ENCODE measurements at regions not wholly inside any gene's neighbourhood (a gene's known extent, or its start where the extent isn't known, plus 50 kb on each side); places are given as distances from the start of the nearest gene placed in this dataset.

DNA sequence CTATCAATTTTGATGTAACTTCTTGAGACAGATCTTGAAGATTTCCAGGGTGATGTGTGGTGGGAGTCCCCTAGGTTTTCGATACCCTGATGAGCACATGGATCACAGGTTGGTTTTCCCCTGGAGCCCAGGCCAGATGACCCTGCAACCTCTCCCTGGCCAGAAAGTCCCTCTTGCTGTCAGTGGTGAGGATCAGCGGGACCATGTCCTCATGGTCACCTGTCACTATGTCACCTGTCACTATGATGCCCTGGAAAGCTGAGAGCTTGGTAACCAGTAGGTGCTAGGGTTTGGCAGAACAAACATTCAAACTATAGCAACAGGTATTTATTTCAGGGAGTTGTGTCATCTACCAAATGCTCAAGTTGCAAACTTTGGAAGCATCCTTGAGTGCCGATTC lies 197.9 kb downstream of the ARHGAP12 start:
- Histone ChIP-seq H3K27ac (replicated peaks in 1 of 4) (no peak overlapping the region), H3K4me1 (no peaks in the 10 kb centered on the region), H3K9me3 (no peaks in the 10 kb centered on the region), H3K27me3 (no peaks in the 10 kb centered on the region), H3K36me3 (no peaks in the 10 kb centered on the region), H3K4me3 (no peak overlapping the region)
- DNase-seq (ENCODE audit: extremely low spot score): no peak
- intact Hi-C loops (cut with DNase I): no loop called here
- WGBS: 85% methylated on average over 3 of the region's 3 CpGs
- TF ChIP-seq POLR2A (IDR thresholded peaks at IDR 0.05; ENCODE audit: low read depth) (no peak), EP300 (IDR thresholded peaks at IDR 0.05) (no peak), POLR2AphosphoS5 (IDR thresholded peaks at IDR 0.05) (no peak)
- TF ChIP-seq, protein P1, sequence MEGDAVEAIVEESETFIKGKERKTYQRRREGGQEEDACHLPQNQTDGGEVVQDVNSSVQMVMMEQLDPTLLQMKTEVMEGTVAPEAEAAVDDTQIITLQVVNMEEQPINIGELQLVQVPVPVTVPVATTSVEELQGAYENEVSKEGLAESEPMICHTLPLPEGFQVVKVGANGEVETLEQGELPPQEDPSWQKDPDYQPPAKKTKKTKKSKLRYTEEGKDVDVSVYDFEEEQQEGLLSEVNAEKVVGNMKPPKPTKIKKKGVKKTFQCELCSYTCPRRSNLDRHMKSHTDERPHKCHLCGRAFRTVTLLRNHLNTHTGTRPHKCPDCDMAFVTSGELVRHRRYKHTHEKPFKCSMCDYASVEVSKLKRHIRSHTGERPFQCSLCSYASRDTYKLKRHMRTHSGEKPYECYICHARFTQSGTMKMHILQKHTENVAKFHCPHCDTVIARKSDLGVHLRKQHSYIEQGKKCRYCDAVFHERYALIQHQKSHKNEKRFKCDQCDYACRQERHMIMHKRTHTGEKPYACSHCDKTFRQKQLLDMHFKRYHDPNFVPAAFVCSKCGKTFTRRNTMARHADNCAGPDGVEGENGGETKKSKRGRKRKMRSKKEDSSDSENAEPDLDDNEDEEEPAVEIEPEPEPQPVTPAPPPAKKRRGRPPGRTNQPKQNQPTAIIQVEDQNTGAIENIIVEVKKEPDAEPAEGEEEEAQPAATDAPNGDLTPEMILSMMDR (IDR thresholded peaks at IDR 0.05): no peak

DNA sequence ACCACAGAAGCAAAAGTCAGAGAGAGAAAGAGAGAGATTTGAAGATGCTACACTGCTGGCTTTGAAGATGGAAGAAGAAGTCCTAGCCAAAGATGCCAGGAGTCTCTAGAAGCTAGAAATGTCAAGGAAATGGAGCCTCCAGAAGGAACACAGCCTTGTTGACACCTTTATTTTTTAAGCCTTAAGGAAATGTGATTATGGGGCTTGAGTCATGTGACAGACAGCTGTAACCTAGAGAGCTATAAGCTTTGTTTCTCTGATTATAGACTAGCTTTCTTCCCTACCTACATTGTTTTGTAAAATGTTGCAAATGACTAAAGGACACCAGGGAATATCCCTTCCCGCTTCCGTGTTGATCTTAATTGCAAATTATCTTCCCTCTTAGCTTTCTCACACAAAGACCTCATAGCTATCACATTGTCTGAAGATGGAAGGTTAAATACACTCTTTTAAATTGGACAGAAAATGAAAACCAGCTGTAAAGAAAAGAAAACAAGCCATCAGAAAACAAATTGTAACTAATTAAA lies 199.9 kb downstream of the ARHGAP12 start:
- Histone ChIP-seq H3K9me3 (no peaks in the 10 kb centered on the region), H3K4me3 (no peak overlapping the region), H3K27ac (replicated peaks in 1 of 4) (no peak overlapping the region), H3K4me1 (no peaks in the 10 kb centered on the region), H3K36me3 (no peaks in the 10 kb centered on the region), H3K27me3 (no peaks in the 10 kb centered on the region)
- TF ChIP-seq POLR2AphosphoS5 (IDR thresholded peaks at IDR 0.05) (no peak), POLR2A (IDR thresholded peaks at IDR 0.05; ENCODE audit: low read depth) (no peak), EP300 (IDR thresholded peaks at IDR 0.05) (no peak)
- TF ChIP-seq, protein P1 (IDR thresholded peaks at IDR 0.05): no peak
- DNase-seq (ENCODE audit: extremely low spot score): no peak
- 82% methylated on average over 2 of the region's 2 CpGs for WGBS
- intact Hi-C loops (cut with DNase I): no loop called here

DNA sequence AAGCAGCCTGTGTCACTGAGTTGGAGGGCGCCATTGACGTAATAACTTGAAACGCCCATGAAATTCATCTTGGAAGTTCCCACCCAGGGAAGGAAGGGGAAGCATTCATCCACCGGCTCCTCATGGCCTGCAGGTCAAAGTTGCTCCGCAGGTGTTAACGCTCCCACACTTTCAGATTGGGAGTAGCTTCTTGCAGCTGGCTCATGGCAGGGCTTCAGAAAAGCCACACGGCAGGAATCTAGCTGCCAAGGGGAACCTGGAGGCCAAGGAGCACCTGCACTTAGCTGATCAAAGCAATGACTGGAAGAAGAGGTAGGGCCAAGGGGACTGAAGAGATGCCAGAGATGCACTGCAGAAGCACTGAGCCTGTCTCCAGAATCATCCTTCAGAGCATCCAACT lies 203.2 kb downstream of the ARHGAP12 start:
- 92% methylated on average over 7 of the region's 7 CpGs for WGBS
- Histone ChIP-seq H3K36me3 (no peaks in the 10 kb centered on the region), H3K27ac (replicated peaks in 1 of 4) (no peak overlapping the region), H3K4me1 (no peaks in the 10 kb centered on the region), H3K9me3 (no peaks in the 10 kb centered on the region), H3K27me3 (no peaks in the 10 kb centered on the region), H3K4me3 (no peak overlapping the region)
- DNase-seq (ENCODE audit: extremely low spot score): no peak
- TF ChIP-seq EP300 (IDR thresholded peaks at IDR 0.05) (no peak), POLR2A (IDR thresholded peaks at IDR 0.05; ENCODE audit: low read depth) (no peak), POLR2AphosphoS5 (IDR thresholded peaks at IDR 0.05) (no peak)
- TF ChIP-seq, protein P1 (IDR thresholded peaks at IDR 0.05): no peak
- intact Hi-C loops (cut with DNase I): no loop called here

DNA sequence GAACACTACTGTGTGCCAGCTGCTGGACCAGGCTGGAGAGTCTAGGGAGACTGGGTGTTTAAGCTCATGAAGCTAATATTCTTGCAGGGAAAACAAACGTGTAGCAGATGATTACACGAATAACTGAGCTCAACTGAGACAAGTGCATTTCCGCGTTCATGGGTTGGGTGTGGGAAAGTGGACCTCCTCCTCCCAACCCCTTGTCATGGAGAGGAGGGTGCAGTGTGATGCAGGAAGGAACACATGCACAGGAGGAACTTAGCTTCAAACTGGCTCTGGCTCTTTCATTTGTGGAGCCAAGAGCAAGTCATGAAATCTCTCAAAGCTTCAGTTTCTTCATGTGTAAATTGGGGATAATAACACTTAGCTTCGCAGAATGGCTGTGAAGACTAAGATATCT lies 204.3 kb downstream of the ARHGAP12 start:
- H3K9me3 ChIP-seq: no peaks in the 10 kb centered on the region
- no peaks in the 10 kb centered on the region for H3K36me3 ChIP-seq
- no peak overlapping the region for H3K4me3 ChIP-seq
- 88% methylated on average over 5 of the region's 5 CpGs for WGBS
- H3K27ac ChIP-seq (replicated peaks in 1 of 4): no peak overlapping the region
- H3K4me1 ChIP-seq: no peaks in the 10 kb centered on the region
- TF ChIP-seq, protein P1 (IDR thresholded peaks at IDR 0.05): no peak
- no peaks in the 10 kb centered on the region for H3K27me3 ChIP-seq
- DNase-seq (ENCODE audit: extremely low spot score): no peak
- intact Hi-C loops (cut with DNase I): no loop called here

DNA sequence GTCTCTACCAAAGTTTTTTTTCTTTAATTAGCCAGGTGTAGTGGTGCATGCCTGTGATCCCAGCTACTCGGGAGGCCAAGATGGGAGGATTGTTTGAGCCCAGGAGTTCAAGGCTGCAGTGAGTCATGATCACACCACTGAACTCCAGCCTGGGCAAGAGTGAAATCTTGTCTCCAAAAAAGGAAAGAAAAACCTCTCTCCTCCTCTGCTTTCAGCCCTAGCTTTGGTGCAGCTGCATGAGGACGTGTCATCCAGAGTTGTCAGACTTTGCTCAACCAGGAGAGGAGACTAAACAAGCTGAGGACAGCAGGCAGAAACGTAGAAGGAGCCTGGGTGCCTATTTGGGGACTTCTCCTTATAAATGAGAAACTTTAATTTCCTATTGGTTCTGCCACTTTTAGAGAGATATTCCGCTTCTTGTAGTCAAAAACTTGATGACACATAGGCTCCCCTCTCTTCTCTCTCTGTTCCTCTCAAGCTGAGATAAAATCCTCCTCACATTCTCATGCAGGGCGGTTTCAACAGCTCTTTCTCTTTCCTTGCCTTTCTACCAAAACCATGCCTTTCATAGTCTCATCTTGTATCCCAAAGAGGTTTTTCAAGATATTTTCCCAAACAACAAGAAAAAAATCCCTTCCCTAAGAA lies 205.4 kb downstream of the ARHGAP12 start:
- Histone ChIP-seq H3K36me3 (no peaks in the 10 kb centered on the region), H3K4me3 (no peak overlapping the region), H3K4me1 (no peaks in the 10 kb centered on the region), H3K27ac (replicated peaks in 1 of 4) (no peak overlapping the region), H3K27me3 (no peaks in the 10 kb centered on the region), H3K9me3 (no peaks in the 10 kb centered on the region)
- 72% methylated on average over 5 of the region's 5 CpGs for WGBS
- no peak for DNase-seq (ENCODE audit: extremely low spot score)
- intact Hi-C loops (cut with DNase I): no loop called here
- TF ChIP-seq EP300 (IDR thresholded peaks at IDR 0.05) (no peak), POLR2AphosphoS5 (IDR thresholded peaks at IDR 0.05) (no peak), POLR2A (IDR thresholded peaks at IDR 0.05; ENCODE audit: low read depth) (no peak)
- TF ChIP-seq, protein P1 (IDR thresholded peaks at IDR 0.05): no peak

All from esophagus muscularis mucosa (tissue), 4 donors.